Naive thymus-derived CD4-positive, alpha-beta T cell (primary cell): ENCODE measurements at regions not wholly inside any gene's neighbourhood (a gene's known extent, or its start where the extent isn't known, plus 50 kb on each side); places are given as distances from the start of the nearest gene placed in this dataset.

Source experiments
- ATAC-seq: fragments of 150-1000 bp; cut with Tn5 transposase; 2 replicates; pipeline ENCODE4 v1.10.0; 2021; ENCODE audit warnings: mild to moderate bottlenecking, moderate library complexity
- CTCF ChIA-PET: fragments of 350-600 bp; sonication (Branson Sonifier 250); formaldehyde crosslinking; loops from one replicate; lab custom pipeline; 2021; ENCODE audit warnings: antibody characterized with exemption; lab: Charles Lee
- POLR2A ChIA-PET: fragments of 350-600 bp; sonication (Branson Sonifier 250); formaldehyde crosslinking; loops from one replicate; lab custom pipeline; 2021; ENCODE audit warnings: antibody characterized with exemption, inconsistent platforms; lab: Charles Lee
- DNase-seq, 9 donors: peaks; one replicate each; pipeline versions ENCODE4 v3.0.0 to v3.0.0-alpha.2; 2020 to 2022; ENCODE audit warnings: mixed read lengths in 1 of 9
- H3K27ac ChIP-seq: one replicate; pipeline ENCODE4 v1.7.0; 2013; ENCODE audit warnings: mild to moderate bottlenecking, low read depth, low read length, moderate library complexity
- H3K27me3 ChIP-seq, 2 donors: one replicate each; pipeline ENCODE4 v1.7.0; 2013; ENCODE audit warnings: low read length in 2 of 2, mild to moderate bottlenecking in 2 of 2, moderate library complexity in 2 of 2; ENCODE audit not compliant: control insufficient read depth in 2 of 2, insufficient read depth in 2 of 2
- H3K36me3 ChIP-seq, 3 experiments: 1 replicate in 2 of 3; 2 replicates in 1 of 3; pipeline ENCODE4 v1.7.0; 2013; ENCODE audit warnings: low read length in 3 of 3, mild to moderate bottlenecking in 3 of 3, moderate library complexity in 1 of 3; ENCODE audit not compliant: insufficient read depth in 3 of 3, control insufficient read depth in 2 of 3
- H3K4me1 ChIP-seq, 2 donors: one replicate each; pipeline ENCODE4 v1.7.0; 2013; ENCODE audit warnings: low read length in 2 of 2, mild to moderate bottlenecking in 2 of 2, moderate library complexity in 1 of 2; ENCODE audit not compliant: control insufficient read depth in 2 of 2, insufficient read depth in 2 of 2
- H3K4me3 ChIP-seq: 2 replicates; pipeline ENCODE4 v1.7.0; 2013; ENCODE audit warnings: mild to moderate bottlenecking, low read length
- H3K9me3 ChIP-seq, 3 experiments: 1 replicate in 2 of 3; 2 replicates in 1 of 3; pipeline ENCODE4 v1.7.0; 2013; ENCODE audit warnings: low read length in 3 of 3; ENCODE audit not compliant: control insufficient read depth in 2 of 3
- H3K27ac Mint-ChIP-seq, 9 donors: one replicate each; pipeline ENCODE4 v1.8.0; 2020 to 2022; ENCODE audit warnings: mixed read lengths in 9 of 9, mild to moderate bottlenecking in 8 of 9, moderate library complexity in 5 of 9, inconsistent platforms in 2 of 9
- H3K27me3 Mint-ChIP-seq, 5 donors: one replicate each; pipeline ENCODE4 v1.8.0; 2021 to 2022; ENCODE audit warnings: mixed read lengths in 5 of 5, mild to moderate bottlenecking in 1 of 5
- H3K36me3 Mint-ChIP-seq, 5 donors: one replicate each; pipeline ENCODE4 v1.8.0; 2020 to 2022; ENCODE audit warnings: mixed read lengths in 5 of 5, mild to moderate bottlenecking in 3 of 5, inconsistent platforms in 1 of 5
- H3K4me1 Mint-ChIP-seq, 7 donors: one replicate each; pipeline ENCODE4 v1.8.0; 2020 to 2022; ENCODE audit warnings: mixed read lengths in 7 of 7, mild to moderate bottlenecking in 3 of 7, inconsistent platforms in 1 of 7
- H3K4me3 Mint-ChIP-seq, 10 donors: one replicate each; pipeline ENCODE4 v1.8.0; 2020 to 2022; ENCODE audit warnings: mild to moderate bottlenecking in 10 of 10, mixed read lengths in 10 of 10, moderate library complexity in 6 of 10, inconsistent platforms in 2 of 10
- H3K9me3 Mint-ChIP-seq, 11 donors: one replicate each; pipeline ENCODE4 v1.8.0; 2020 to 2022; ENCODE audit warnings: mixed read lengths in 11 of 11, mild to moderate bottlenecking in 4 of 11, inconsistent platforms in 1 of 11, moderate library complexity in 1 of 11
- intact Hi-C, 2 donors: fragments of 100-400 bp; cut with micrococcal nuclease; formaldehyde crosslinking; loops; one replicate each; pipeline ENCODE4 v1.15.1; 2023

DNA sequence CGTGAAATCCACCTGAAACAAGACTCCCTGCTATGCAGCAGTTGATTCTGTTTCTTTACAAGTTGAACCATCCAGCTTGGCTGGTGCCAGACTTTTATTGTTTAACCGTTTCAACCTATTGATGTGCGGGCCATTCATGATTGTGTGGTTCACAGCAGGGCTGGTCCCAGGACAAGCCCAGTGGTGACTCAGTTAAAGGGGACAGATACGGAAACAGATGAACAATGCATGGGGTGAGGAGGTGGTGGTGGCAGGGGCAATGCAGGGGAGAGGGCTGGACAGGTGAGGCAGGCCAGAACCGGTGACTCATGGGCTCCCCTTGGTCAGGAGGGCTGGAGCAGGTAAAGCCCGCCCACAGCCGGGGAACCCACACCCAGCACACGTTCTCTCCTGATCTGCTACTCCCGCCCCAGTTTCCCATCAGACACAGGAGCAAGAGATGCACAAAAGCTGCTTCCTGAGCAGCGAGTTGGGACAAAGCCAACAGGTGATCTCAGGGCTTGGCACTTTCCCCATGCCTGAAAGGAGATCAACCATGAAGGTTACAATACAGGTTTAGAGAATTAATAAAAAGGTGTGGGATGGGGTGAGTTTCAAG is 232.2 kb downstream of the LY86 start:
- no peak for ATAC-seq

DNA sequence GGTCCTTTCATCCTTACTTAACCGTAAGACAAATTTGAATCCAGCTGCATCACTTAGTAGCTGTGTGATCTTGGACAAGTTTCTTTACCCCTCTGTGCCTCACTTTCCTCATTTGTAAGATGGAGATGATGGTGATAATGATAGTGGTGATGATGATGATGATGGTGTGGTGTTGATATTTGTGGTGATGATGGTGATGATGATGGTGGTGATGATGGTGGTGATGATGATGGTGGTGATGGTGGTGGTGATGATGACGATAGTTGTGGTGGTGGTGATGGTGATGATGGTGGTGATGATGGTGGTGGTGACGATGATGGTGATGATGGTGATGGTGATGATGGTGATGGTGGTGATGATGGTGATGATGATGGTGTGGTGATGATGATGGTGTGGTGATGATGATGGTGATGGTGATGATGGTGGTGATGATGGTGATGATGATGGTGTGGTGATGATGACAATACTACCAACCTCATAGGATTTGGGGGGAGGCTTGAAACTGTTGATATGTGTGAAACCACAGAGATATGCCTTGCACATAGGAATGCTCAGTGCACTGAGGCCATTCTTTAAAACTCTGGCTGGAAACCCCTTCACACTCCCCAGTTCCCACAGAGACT is 233.2 kb downstream of the LY86 start:
- Histone ChIP-seq H3K9me3 (no peaks in the 10 kb centered on the region), H3K27ac (no peak overlapping the region), H3K36me3 (no peaks in the 10 kb centered on the region), H3K4me3 (no peak overlapping the region), H3K4me1 (no peaks in the 10 kb centered on the region), H3K27me3 (no peaks in the 10 kb centered on the region)
- no peaks in the 10 kb centered on the region for H3K9me3 Mint-ChIP-seq
- ATAC-seq (no peak), DNase-seq (no peak)
- CTCF ChIA-PET = no interaction called here
- H3K36me3 Mint-ChIP-seq = no peaks in the 10 kb centered on the region
- POLR2A ChIA-PET = no interaction called here
- peaks cover 4 to 25% (median 17%) of the 10 kb centered on the region in 5 donors for H3K27me3 Mint-ChIP-seq
- H3K27ac Mint-ChIP-seq = no peak overlapping the region
- H3K4me1 Mint-ChIP-seq = peaks cover 0 to 12% (median 0%) of the 10 kb centered on the region in 7 donors
- intact Hi-C loops = no loop called here
- no peak overlapping the region for H3K4me3 Mint-ChIP-seq

More for the DNA sequence above, 232.2 kb downstream of the LY86 start:
- H3K4me3 ChIP-seq = no peak overlapping the region
- DNase-seq = no peak
- H3K36me3 ChIP-seq = no peaks in the 10 kb centered on the region
- Mint-ChIP-seq H3K27ac (no peak overlapping the region), H3K4me1 (peaks cover 0 to 7% (median 0%) of the 10 kb centered on the region in 7 donors), H3K27me3 (peaks cover 4 to 25% (median 17%) of the 10 kb centered on the region in 5 donors), H3K9me3 (no peaks in the 10 kb centered on the region), H3K36me3 (no peaks in the 10 kb centered on the region), H3K4me3 (no peak overlapping the region)
- POLR2A ChIA-PET = no interaction called here
- no peaks in the 10 kb centered on the region for H3K27me3 ChIP-seq
- CTCF ChIA-PET = no interaction called here
- no peaks in the 10 kb centered on the region for H3K9me3 ChIP-seq
- H3K27ac ChIP-seq = no peak overlapping the region
- intact Hi-C loops = no loop called here
- H3K4me1 ChIP-seq = no peaks in the 10 kb centered on the region

DNA sequence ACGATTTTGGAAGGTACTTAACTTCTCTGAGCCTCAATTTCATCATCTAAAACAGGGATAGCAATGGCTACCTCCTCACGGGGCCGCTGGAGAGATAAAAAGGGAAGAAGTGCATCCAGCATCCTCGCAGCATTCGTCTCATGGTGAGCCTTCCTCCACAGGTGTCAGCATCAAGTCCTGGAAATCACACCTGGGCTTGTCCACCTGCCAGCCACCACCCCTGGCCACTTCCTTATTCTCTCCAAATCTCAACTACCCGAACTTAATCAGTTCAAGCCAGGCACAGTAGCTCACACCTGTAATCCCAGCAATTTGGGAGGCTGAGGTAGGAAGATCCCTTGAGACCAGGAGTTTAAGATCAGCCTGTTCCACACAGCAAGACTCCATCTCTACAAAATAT is 234.5 kb downstream of the LY86 start:
- Histone ChIP-seq H3K4me3 (no peak overlapping the region), H3K4me1 (no peaks in the 10 kb centered on the region), H3K9me3 (no peaks in the 10 kb centered on the region), H3K36me3 (no peaks in the 10 kb centered on the region), H3K27ac (no peak overlapping the region), H3K27me3 (no peaks in the 10 kb centered on the region)
- H3K4me1 Mint-ChIP-seq = peaks cover 0 to 14% (median 0%) of the 10 kb centered on the region in 7 donors
- CTCF ChIA-PET = no interaction called here
- ATAC-seq = no peak
- POLR2A ChIA-PET = no interaction called here
- H3K36me3 Mint-ChIP-seq = no peaks in the 10 kb centered on the region
- no peak for DNase-seq
- no peaks in the 10 kb centered on the region for H3K9me3 Mint-ChIP-seq
- peaks cover 4 to 25% (median 21%) of the 10 kb centered on the region in 5 donors for H3K27me3 Mint-ChIP-seq
- no peak overlapping the region for H3K27ac Mint-ChIP-seq
- intact Hi-C loops = no loop called here
- no peak overlapping the region for H3K4me3 Mint-ChIP-seq

DNA sequence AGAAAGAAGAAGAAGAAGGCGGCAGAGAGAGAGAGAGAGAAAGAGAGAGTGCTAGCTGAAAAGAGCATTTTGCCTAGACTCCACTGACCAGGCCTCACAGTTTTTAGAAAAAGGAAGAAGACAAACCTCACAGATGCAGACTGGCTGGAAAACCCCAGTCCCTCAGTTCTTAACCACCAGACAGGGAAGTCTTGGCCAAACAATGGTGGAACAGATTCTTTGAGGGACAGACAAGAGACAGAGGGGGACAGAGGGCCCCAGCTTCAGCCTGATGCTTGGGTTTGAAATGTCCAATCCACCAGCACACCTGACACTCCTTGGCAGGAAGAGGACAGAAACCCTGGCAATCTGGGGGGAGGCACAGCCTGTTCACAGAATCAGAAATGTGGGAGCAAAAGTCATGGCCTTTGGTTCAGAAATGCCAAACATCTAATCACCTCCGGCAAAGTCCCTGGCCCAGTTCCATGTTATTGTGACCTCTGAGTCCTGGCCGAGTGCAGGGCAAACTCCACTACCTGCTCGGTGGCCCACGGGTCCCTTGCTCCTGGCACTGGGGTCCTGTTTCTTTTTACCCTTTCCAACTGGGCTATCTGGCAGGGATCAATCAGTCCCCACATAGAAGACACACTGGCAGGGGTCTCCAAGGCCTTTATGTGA is 235.2 kb downstream of the LY86 start:
- no peak overlapping the region for H3K27ac Mint-ChIP-seq
- peaks cover 0 to 14% (median 0%) of the 10 kb centered on the region in 7 donors for H3K4me1 Mint-ChIP-seq
- no peaks in the 10 kb centered on the region for H3K9me3 ChIP-seq
- peak; percentile 54 for ATAC-seq
- no peak overlapping the region for H3K4me3 ChIP-seq
- no peaks in the 10 kb centered on the region for H3K36me3 ChIP-seq
- H3K27me3 ChIP-seq = no peaks in the 10 kb centered on the region
- no peak overlapping the region for H3K27ac ChIP-seq
- intact Hi-C loops = no loop called here
- H3K36me3 Mint-ChIP-seq = no peaks in the 10 kb centered on the region
- no peaks in the 10 kb centered on the region for H3K4me1 ChIP-seq
- no peak overlapping the region for H3K4me3 Mint-ChIP-seq
- DNase-seq = no peak
- no peaks in the 10 kb centered on the region for H3K9me3 Mint-ChIP-seq
- peaks cover 4 to 31% (median 21%) of the 10 kb centered on the region in 5 donors for H3K27me3 Mint-ChIP-seq
- ChIA-PET POLR2A (no interaction called here), CTCF (no interaction called here)

DNA sequence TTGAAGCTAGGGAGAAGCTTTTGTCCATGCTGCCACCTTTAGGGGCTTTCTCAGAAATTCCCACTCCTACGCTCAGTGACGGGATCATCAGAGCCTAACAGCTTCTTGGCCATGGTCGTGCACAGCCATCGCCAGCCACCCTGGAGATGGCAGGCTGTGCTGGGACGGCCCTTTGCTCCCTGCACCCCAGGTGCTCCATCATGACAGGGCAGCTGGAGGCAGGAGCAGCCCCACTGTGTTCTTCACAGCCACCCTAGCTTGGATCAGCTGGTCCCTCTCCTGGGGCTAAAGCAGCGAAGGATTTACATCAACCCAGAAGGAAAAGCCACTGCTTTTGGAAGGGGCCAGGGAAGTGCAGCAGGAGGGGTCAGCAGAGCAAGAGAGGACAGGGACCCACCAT is 235.9 kb downstream of the LY86 start:
- Histone ChIP-seq H3K27me3 (no peaks in the 10 kb centered on the region), H3K4me1 (no peaks in the 10 kb centered on the region), H3K36me3 (no peaks in the 10 kb centered on the region), H3K9me3 (no peaks in the 10 kb centered on the region), H3K4me3 (no peak overlapping the region), H3K27ac (no peak overlapping the region)
- H3K4me1 Mint-ChIP-seq = peaks cover 0 to 14% (median 0%) of the 10 kb centered on the region in 7 donors
- no peak overlapping the region for H3K4me3 Mint-ChIP-seq
- ChIA-PET POLR2A (no interaction called here), CTCF (no interaction called here)
- DNase-seq = no peak
- no peaks in the 10 kb centered on the region for H3K9me3 Mint-ChIP-seq
- no peak for ATAC-seq
- no peaks in the 10 kb centered on the region for H3K36me3 Mint-ChIP-seq
- H3K27me3 Mint-ChIP-seq = peaks cover 2 to 31% (median 19%) of the 10 kb centered on the region in 5 donors
- intact Hi-C loops = no loop called here
- H3K27ac Mint-ChIP-seq = no peak overlapping the region

DNA sequence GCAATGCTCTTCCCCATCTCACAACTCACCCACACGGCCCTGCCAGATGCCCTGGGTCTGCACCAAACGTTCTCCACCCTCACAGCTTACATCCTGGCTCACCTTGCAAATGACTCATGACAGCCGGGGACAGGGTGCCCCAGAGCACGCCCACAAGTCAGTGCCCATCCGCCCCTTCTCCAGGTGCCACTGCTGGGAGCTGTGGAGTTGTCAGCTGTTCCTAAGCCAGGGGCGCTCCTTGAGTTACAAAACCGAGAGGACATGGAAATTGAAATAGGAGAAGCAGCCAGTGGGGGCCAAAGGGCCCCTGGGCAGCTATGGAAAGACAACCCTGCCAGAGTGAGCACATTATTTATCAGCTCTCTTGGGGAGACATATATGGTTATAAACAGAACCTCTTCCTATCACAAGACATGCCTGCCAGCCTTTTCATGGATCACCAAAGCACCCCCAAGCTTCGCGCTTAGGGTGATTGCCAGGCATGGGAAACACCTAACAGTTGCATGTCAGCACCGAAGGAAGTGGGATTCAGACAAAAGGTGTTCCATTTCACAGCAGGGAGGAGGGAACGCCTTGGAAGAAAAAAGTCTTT is 236.8 kb downstream of the LY86 start:
- no peaks in the 10 kb centered on the region for H3K27me3 ChIP-seq
- Mint-ChIP-seq H3K36me3 (no peaks in the 10 kb centered on the region), H3K4me1 (peaks cover 0 to 14% (median 0%) of the 10 kb centered on the region in 7 donors), H3K9me3 (no peaks in the 10 kb centered on the region), H3K27ac (peak overlapping the region in 1 of 9 donors; percentile 16), H3K27me3 (peaks cover 0 to 34% (median 18%) of the 10 kb centered on the region in 5 donors), H3K4me3 (no peak overlapping the region)
- H3K36me3 ChIP-seq = no peaks in the 10 kb centered on the region
- H3K4me1 ChIP-seq = no peaks in the 10 kb centered on the region
- POLR2A ChIA-PET = no interaction called here
- CTCF ChIA-PET = no interaction called here
- H3K9me3 ChIP-seq = no peaks in the 10 kb centered on the region
- DNase-seq (no peak), ATAC-seq (no peak)
- intact Hi-C loops = no loop called here
- H3K4me3 ChIP-seq = no peak overlapping the region
- H3K27ac ChIP-seq = no peak overlapping the region
